Stomach smooth muscle (tissue), 2 donors: ENCODE measurements at regions not wholly inside any gene's neighbourhood (a gene's known extent, or its start where the extent isn't known, plus 50 kb on each side); places are given as distances from the start of the nearest gene placed in this dataset.

Experiments
- H3K27ac ChIP-seq: one replicate; pipeline ENCODE4 v1.7.0; 2013; ENCODE audit warnings: mild to moderate bottlenecking, low read length, inconsistent platforms
- H3K27me3 ChIP-seq, 2 donors: one replicate each; pipeline ENCODE4 v1.7.0; 2013; ENCODE audit warnings: low read length in 2 of 2; ENCODE audit not compliant: insufficient read depth in 2 of 2, control insufficient read depth in 1 of 2
- H3K36me3 ChIP-seq, 2 donors: one replicate each; pipeline ENCODE4 v1.7.0; 2013; ENCODE audit warnings: low read length in 2 of 2; ENCODE audit not compliant: control insufficient read depth in 2 of 2, insufficient read depth in 2 of 2
- H3K4me1 ChIP-seq: one replicate; pipeline ENCODE4 v1.7.0; 2013; ENCODE audit warnings: low read length; ENCODE audit not compliant: control insufficient read depth, insufficient read depth
- H3K4me3 ChIP-seq, 2 donors: one replicate each; pipeline ENCODE4 v1.7.0; 2013; ENCODE audit warnings: low read length in 2 of 2
- H3K9ac ChIP-seq, 2 donors: one replicate each; pipeline ENCODE4 v1.7.0; 2013; ENCODE audit warnings: low read length in 2 of 2, mild to moderate bottlenecking in 1 of 2
- H3K9me3 ChIP-seq, 2 donors: one replicate each; pipeline ENCODE4 v1.7.0; 2013; ENCODE audit warnings: low read length in 2 of 2; ENCODE audit not compliant: control insufficient read depth in 2 of 2
- donor health status: healthy.
- donor health status: Pancreatic carcinoma.

- no peak overlapping the region for H3K4me3 ChIP-seq
- no peaks in the 10 kb centered on the region for H3K9me3 ChIP-seq
- no peaks in the 10 kb centered on the region for H3K4me1 ChIP-seq
- H3K9ac ChIP-seq, result no peak overlapping the region
- H3K27me3 ChIP-seq, result no peaks in the 10 kb centered on the region
- no peak overlapping the region for H3K27ac ChIP-seq
- H3K36me3 ChIP-seq, result no peaks in the 10 kb centered on the region
Observed at GRCh38 chrX:140342410-140342809, 162.5 kb downstream of the SOX3 start.

GRCh38 chrX:140337263-140337662 lies 167.6 kb downstream of the SOX3 start:
- H3K9me3 ChIP-seq, result no peaks in the 10 kb centered on the region
- H3K27me3 ChIP-seq, result no peaks in the 10 kb centered on the region
- H3K9ac ChIP-seq, result no peak overlapping the region
- H3K36me3 ChIP-seq, result no peaks in the 10 kb centered on the region
- no peak overlapping the region for H3K4me3 ChIP-seq
- no peaks in the 10 kb centered on the region for H3K4me1 ChIP-seq
- H3K27ac ChIP-seq, result no peak overlapping the region

- H3K9me3 ChIP-seq, result no peaks in the 10 kb centered on the region
- no peak overlapping the region for H3K27ac ChIP-seq
- H3K4me1 ChIP-seq, result no peaks in the 10 kb centered on the region
- no peak overlapping the region for H3K9ac ChIP-seq
- no peaks in the 10 kb centered on the region for H3K36me3 ChIP-seq
- no peak overlapping the region for H3K4me3 ChIP-seq
- no peaks in the 10 kb centered on the region for H3K27me3 ChIP-seq
Observed at GRCh38 chrX:140318296-140318695, 186.6 kb downstream of the SOX3 start.

- H3K36me3 ChIP-seq, result no peaks in the 10 kb centered on the region
- H3K4me3 ChIP-seq, result no peak overlapping the region
- no peaks in the 10 kb centered on the region for H3K9me3 ChIP-seq
- H3K4me1 ChIP-seq, result no peaks in the 10 kb centered on the region
- no peak overlapping the region for H3K27ac ChIP-seq
- no peaks in the 10 kb centered on the region for H3K27me3 ChIP-seq
- no peak overlapping the region for H3K9ac ChIP-seq
Observed at GRCh38 chrX:140317462-140317861, 187.4 kb downstream of the SOX3 start.

GRCh38 chrX:140298960-140299825 lies 205.7 kb downstream of the SOX3 start:
- no peaks in the 10 kb centered on the region for H3K36me3 ChIP-seq
- no peak overlapping the region for H3K9ac ChIP-seq
- no peaks in the 10 kb centered on the region for H3K4me1 ChIP-seq
- peaks cover 0 to 3% of the 10 kb centered on the region in 2 donors for H3K9me3 ChIP-seq
- H3K4me3 ChIP-seq, result no peak overlapping the region
- H3K27me3 ChIP-seq, result peaks cover 0 to 3% of the 10 kb centered on the region in 2 donors
- H3K27ac ChIP-seq, result no peak overlapping the region

- H3K27ac ChIP-seq, result no peak overlapping the region
Observed at GRCh38 chrX:140297273-140297672, 207.6 kb downstream of the SOX3 start.

GRCh38 chrX:140292961-140293360 lies 211.9 kb downstream of the SOX3 start:
- no peak overlapping the region for H3K27ac ChIP-seq

More at GRCh38 chrX:140297273-140297672, 207.6 kb downstream of the SOX3 start:
- no peaks in the 10 kb centered on the region for H3K4me1 ChIP-seq
- H3K36me3 ChIP-seq, result no peaks in the 10 kb centered on the region
- H3K9ac ChIP-seq, result no peak overlapping the region
- H3K27me3 ChIP-seq, result peaks cover 0 to 3% of the 10 kb centered on the region in 2 donors
- H3K4me3 ChIP-seq, result no peak overlapping the region
- peaks cover 0 to 1% of the 10 kb centered on the region in 2 donors for H3K9me3 ChIP-seq

GRCh38 chrX:140292188-140292587 lies 212.7 kb downstream of the SOX3 start:
- H3K36me3 ChIP-seq, result no peaks in the 10 kb centered on the region
- H3K27me3 ChIP-seq, result peaks cover 0 to 3% of the 10 kb centered on the region in 2 donors
- no peak overlapping the region for H3K9ac ChIP-seq
- H3K4me1 ChIP-seq, result no peaks in the 10 kb centered on the region
- no peak overlapping the region for H3K4me3 ChIP-seq
- H3K27ac ChIP-seq, result no peak overlapping the region
- H3K9me3 ChIP-seq, result no peaks in the 10 kb centered on the region

More at GRCh38 chrX:140292961-140293360, 211.9 kb downstream of the SOX3 start:
- Histone ChIP-seq H3K27me3 (peaks cover 0 to 5% of the 10 kb centered on the region in 2 donors), H3K4me3 (no peak overlapping the region), H3K36me3 (no peaks in the 10 kb centered on the region), H3K9me3 (no peaks in the 10 kb centered on the region), H3K4me1 (no peaks in the 10 kb centered on the region), H3K9ac (no peak overlapping the region)

- H3K27me3 ChIP-seq, result no peaks in the 10 kb centered on the region
- H3K27ac ChIP-seq, result no peak overlapping the region
- no peak overlapping the region for H3K4me3 ChIP-seq
- H3K9me3 ChIP-seq, result no peaks in the 10 kb centered on the region
- no peaks in the 10 kb centered on the region for H3K4me1 ChIP-seq
- no peaks in the 10 kb centered on the region for H3K36me3 ChIP-seq
- H3K9ac ChIP-seq, result no peak overlapping the region
Observed at GRCh38 chrX:140274811-140275525, 229.9 kb downstream of the SOX3 start.

- Histone ChIP-seq H3K27me3 (no peaks in the 10 kb centered on the region), H3K27ac (no peak overlapping the region), H3K36me3 (no peaks in the 10 kb centered on the region), H3K9me3 (no peaks in the 10 kb centered on the region), H3K4me1 (no peaks in the 10 kb centered on the region), H3K9ac (no peak overlapping the region), H3K4me3 (no peak overlapping the region)
Observed at GRCh38 chrX:140273921-140274320, 230.9 kb downstream of the SOX3 start.

- Histone ChIP-seq H3K9me3 (no peaks in the 10 kb centered on the region), H3K4me3 (no peak overlapping the region), H3K27me3 (peaks cover 0 to 10% of the 10 kb centered on the region in 2 donors), H3K36me3 (no peaks in the 10 kb centered on the region), H3K9ac (no peak overlapping the region), H3K27ac (no peak overlapping the region), H3K4me1 (no peaks in the 10 kb centered on the region)
Observed at GRCh38 chrX:140250391-140250790, 254.5 kb downstream of the SOX3 start.
